Ishikawa (cell line): ENCODE measurements at regions not wholly inside any gene's neighbourhood (a gene's known extent, or its start where the extent isn't known, plus 50 kb on each side); places are given as distances from the start of the nearest gene placed in this dataset.

Source experiments
- EP300 ChIP-seq: IDR thresholded peaks from 2 replicates; pipeline ENCODE4 v1.6.1; 2012; ENCODE audit warnings: borderline replicate concordance
- RAD21 ChIP-seq: IDR thresholded peaks from 2 replicates; pipeline ENCODE4 v1.6.1; 2012; ENCODE audit warnings: low read depth
- TCF12 ChIP-seq: IDR thresholded peaks from 2 replicates; pipeline ENCODE4 v1.6.1; 2012; ENCODE audit warnings: low read depth
- YY1 ChIP-seq: IDR thresholded peaks from 2 replicates; pipeline ENCODE4 v1.6.1; 2012; ENCODE audit warnings: low read depth

- TF ChIP-seq TCF12 (no peak), EP300 (no peak), YY1 (no peak), RAD21 (no peak)
Measured at GRCh38 chr12:33587354-33587753, 147.7 kb upstream of the SYT10 start.
